Activated CD4-positive, alpha-beta T cell treated with anti-CD3 and anti-CD28 coated beads, Interleukin-2, amount 10 ng/mL, durations not matched to agents 7 days and 5 days (primary cell): ENCODE measurements at regions not wholly inside any gene's neighbourhood (a gene's known extent, or its start where the extent isn't known, plus 50 kb on each side); places are given as distances from the start of the nearest gene placed in this dataset.

Experiments used
- CTCF ChIA-PET: fragments of 350-600 bp; sonication (Branson Sonifier 250); formaldehyde crosslinking; loops from one replicate; lab custom pipeline; 2021; ENCODE audit warnings: antibody characterized with exemption; lab: Charles Lee
- POLR2A ChIA-PET: fragments of 350-600 bp; sonication (Branson Sonifier 250); formaldehyde crosslinking; loops from one replicate; lab custom pipeline; 2021; ENCODE audit warnings: antibody characterized with exemption; lab: Charles Lee
- DNase-seq: peaks from one replicate; pipeline ENCODE4 v3.0.0-alpha.2; 2020
- H3K27ac Mint-ChIP-seq: one replicate; pipeline ENCODE4 v1.8.0; 2021; ENCODE audit warnings: mild to moderate bottlenecking, moderate library complexity, mixed read lengths
- H3K27me3 Mint-ChIP-seq: one replicate; pipeline ENCODE4 v1.8.0; 2021; ENCODE audit warnings: mixed read lengths
- H3K36me3 Mint-ChIP-seq: one replicate; pipeline ENCODE4 v1.8.0; 2021; ENCODE audit warnings: low read depth, mixed read lengths
- H3K4me1 Mint-ChIP-seq: one replicate; pipeline ENCODE4 v1.8.0; 2021; ENCODE audit warnings: mixed read lengths
- H3K4me3 Mint-ChIP-seq: one replicate; pipeline ENCODE4 v1.8.0; 2021; ENCODE audit warnings: mild to moderate bottlenecking, moderate library complexity, mixed read lengths
- H3K9me3 Mint-ChIP-seq: one replicate; pipeline ENCODE4 v1.8.0; 2021; ENCODE audit warnings: mixed read lengths

DNA sequence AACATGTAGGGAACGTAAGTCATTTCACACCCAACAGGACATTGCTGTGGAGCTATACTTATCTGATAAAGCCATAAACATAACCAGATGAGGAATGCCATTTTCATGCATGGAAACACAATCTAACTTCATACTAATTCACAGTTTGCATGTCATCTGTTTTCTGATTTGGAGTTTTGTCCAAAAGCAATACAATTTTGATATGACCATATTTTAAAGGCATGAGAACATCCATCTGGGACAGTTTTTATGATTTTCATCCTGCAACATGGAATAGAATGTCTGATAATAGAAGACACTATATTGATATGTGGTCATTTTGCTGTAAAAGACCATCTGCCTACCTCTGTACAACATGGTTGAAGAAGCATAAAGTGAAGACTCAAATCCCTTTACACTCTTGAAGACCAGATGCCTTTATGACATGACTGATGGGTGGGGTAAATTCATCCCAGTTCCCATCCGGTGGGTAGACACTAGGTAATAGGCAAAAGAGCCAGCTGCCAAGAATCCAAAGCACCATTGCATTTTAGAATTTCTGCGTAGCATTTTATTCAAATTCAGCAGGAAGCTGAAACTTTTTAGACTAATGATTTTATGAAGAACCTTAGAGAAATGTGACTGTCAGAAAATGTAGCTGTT is 309.8 kb downstream of the LMO7 start:
- no peak overlapping the region for H3K4me3 Mint-ChIP-seq
- no peaks in the 10 kb centered on the region for H3K4me1 Mint-ChIP-seq
- no peaks in the 10 kb centered on the region for H3K27me3 Mint-ChIP-seq
- no peak for DNase-seq
- no peak overlapping the region for H3K27ac Mint-ChIP-seq
- ChIA-PET CTCF (no interaction called here), POLR2A (no interaction called here)
- no peaks in the 10 kb centered on the region for H3K9me3 Mint-ChIP-seq
- no peaks in the 10 kb centered on the region for H3K36me3 Mint-ChIP-seq

DNA sequence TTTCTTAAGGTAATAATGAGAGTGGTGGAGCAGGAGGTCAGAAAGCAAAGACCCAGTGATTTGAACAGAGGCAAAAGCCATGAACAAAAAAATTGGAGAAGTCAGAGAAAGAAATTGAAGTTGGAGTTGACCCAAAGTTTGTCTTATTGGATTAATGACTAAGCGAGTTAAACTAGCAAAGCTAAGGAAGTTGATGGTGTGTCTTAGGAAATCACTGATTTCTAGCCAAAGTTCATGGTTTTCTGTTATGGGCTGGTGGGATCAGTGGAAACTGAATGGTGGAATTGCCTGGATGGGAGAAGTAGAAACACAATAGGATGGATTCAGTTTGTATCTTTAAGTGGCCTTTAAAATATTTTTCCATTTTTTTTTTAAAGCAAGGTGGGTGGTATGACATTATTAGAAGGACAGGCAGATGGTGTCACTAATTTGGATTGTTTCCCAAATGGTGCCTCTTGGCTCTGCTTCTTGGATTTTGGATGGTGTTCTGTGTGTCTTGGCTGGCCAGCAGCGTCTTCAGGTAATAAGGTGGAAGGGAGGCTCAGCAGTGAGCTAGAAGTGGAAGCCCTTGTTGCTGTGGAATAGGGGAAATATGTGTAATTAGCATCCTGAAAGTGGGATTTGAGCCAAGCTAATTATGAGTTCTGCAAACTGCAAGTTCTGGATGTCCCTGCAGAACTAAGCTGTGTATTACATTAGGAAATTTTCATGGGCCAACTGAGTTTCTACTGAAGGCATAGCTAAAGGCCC is 302.9 kb downstream of the LMO7 start:
- DNase-seq: no peak
- peaks cover 3% of the 10 kb centered on the region for H3K27me3 Mint-ChIP-seq
- no peak overlapping the region for H3K27ac Mint-ChIP-seq
- H3K4me1 Mint-ChIP-seq: no peaks in the 10 kb centered on the region
- ChIA-PET POLR2A (no interaction called here), CTCF (no interaction called here)
- H3K36me3 Mint-ChIP-seq: no peaks in the 10 kb centered on the region
- no peak overlapping the region for H3K4me3 Mint-ChIP-seq
- H3K9me3 Mint-ChIP-seq: no peaks in the 10 kb centered on the region

DNA sequence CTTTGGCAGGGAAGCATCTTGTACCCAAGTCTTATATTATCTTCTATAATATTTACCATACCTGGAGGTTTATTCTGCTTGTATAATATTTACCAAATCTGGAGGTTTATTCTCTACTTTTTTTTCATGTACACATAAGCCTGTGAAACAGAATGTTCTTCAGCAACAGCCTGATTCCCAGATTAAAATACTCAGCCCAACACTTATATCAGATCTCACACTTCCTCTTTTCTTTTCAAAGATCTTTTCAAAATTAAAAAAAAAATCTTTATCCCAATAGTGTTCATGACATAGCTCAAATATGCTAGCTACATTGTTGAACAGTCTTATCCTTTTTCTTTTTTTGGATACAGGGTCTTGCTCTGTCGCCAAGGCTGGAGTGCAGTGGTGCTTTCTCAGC is 300.7 kb downstream of the LMO7 start:
- Mint-ChIP-seq H3K36me3 (no peaks in the 10 kb centered on the region), H3K4me1 (no peaks in the 10 kb centered on the region), H3K4me3 (no peak overlapping the region), H3K27ac (no peak overlapping the region), H3K9me3 (no peaks in the 10 kb centered on the region), H3K27me3 (peaks cover 6% of the 10 kb centered on the region)
- CTCF ChIA-PET: no interaction called here
- POLR2A ChIA-PET: no interaction called here
- DNase-seq: no peak

DNA sequence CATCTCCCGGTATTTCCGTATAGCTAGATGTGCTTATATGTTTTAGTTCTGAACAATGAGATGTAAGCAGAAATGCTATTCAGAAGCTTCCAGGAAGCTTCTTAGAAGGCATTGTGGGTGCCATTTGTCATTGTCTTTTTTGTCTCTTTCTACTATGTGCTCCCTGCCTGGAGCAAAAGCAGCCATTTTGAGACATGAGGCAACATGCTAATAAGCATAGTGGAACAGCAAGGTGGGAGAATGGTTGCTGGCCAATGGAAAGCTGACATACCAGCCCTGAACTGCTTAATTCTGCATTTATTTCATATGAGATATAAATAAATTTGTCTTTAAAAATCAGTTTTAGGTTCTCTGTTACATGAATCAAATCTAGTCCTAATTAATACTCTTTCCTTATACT is 299.7 kb downstream of the LMO7 start:
- Mint-ChIP-seq H3K36me3 (no peaks in the 10 kb centered on the region), H3K27ac (no peak overlapping the region), H3K27me3 (peaks cover 7% of the 10 kb centered on the region), H3K4me1 (no peaks in the 10 kb centered on the region), H3K4me3 (no peak overlapping the region), H3K9me3 (no peaks in the 10 kb centered on the region)
- ChIA-PET POLR2A (no interaction called here), CTCF (no interaction called here)
- no peak for DNase-seq

DNA sequence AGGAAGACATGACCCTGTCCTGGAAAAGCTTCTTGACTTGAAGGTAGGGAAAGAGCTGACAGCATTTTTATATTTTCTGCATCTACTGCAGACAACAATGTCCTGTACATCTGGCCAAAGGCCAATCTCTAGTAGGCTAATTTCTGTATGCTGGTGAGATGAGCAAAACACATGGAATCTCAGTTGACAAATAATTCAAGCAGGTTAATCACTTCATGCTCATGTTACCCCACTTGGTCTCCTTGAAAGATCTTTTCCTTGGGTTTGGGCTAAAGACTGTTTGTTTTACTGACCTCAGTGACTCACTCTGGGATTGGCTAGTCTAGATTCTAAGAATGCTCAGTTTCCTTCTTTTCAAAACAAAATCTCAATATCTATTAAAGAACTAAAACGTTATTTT is 298.8 kb downstream of the LMO7 start:
- no peaks in the 10 kb centered on the region for H3K36me3 Mint-ChIP-seq
- POLR2A ChIA-PET: interaction anchor here (0.5 kb wide), 1 partner anchor 60 kb away, joined by 7 read pairs; no protein-coding TSS in a partner anchor
- H3K4me3 Mint-ChIP-seq: no peak overlapping the region
- H3K27ac Mint-ChIP-seq: no peak overlapping the region
- H3K9me3 Mint-ChIP-seq: no peaks in the 10 kb centered on the region
- H3K27me3 Mint-ChIP-seq: peaks cover 7% of the 10 kb centered on the region
- CTCF ChIA-PET: no interaction called here
- no peaks in the 10 kb centered on the region for H3K4me1 Mint-ChIP-seq
- no peak for DNase-seq

DNA sequence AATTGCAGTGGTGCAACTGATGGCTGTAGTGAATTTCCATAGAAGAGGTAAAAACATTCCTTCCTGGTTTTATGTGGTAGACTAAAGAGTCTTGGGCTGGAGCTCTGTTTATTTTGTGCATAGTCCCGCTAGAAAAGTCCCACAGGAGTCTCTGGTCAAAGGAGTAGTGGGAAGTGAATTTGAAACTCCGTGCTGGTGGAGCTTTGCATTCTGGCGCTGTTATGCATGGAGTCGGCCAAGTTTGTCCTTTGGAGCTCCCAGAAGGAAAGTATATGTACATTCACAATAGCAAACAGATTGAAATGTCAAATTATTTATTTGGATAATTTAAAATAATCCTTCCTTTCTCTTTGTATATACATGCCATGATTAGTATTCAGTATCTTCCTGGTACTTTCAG is 296.5 kb downstream of the LMO7 start:
- H3K4me3 Mint-ChIP-seq: no peak overlapping the region
- CTCF ChIA-PET: no interaction called here
- no peaks in the 10 kb centered on the region for H3K9me3 Mint-ChIP-seq
- H3K4me1 Mint-ChIP-seq: no peaks in the 10 kb centered on the region
- no peak for DNase-seq
- POLR2A ChIA-PET: no interaction called here
- H3K27me3 Mint-ChIP-seq: peaks cover 6% of the 10 kb centered on the region
- H3K27ac Mint-ChIP-seq: no peak overlapping the region
- no peaks in the 10 kb centered on the region for H3K36me3 Mint-ChIP-seq

DNA sequence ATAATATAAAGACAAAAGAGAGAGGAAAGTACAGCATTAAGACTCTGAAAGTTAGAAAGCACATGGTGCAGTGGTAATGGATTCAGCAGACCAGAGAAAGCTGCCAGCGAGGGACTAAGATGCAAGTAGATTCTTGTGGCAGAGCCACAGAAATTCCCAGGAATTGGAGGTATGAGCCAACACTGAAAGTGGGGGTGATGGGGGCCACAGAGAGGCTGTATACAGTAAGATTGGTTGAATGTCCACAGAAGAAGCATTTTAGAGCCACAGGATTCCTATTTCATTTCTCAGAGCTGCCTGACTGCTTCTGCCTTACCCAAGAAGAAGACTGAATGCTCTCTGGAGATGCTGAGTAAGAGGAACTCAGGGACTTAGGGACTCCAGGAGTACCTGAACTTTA is 295.0 kb downstream of the LMO7 start:
- Mint-ChIP-seq H3K9me3 (no peaks in the 10 kb centered on the region), H3K27me3 (peaks cover 4% of the 10 kb centered on the region), H3K4me3 (no peak overlapping the region), H3K4me1 (no peaks in the 10 kb centered on the region), H3K27ac (no peak overlapping the region), H3K36me3 (no peaks in the 10 kb centered on the region)
- POLR2A ChIA-PET: no interaction called here
- CTCF ChIA-PET: interaction anchor here (0.7 kb wide), 1 partner anchor 491 kb away, joined by 3 read pairs; no protein-coding TSS in a partner anchor
- DNase-seq: no peak

DNA sequence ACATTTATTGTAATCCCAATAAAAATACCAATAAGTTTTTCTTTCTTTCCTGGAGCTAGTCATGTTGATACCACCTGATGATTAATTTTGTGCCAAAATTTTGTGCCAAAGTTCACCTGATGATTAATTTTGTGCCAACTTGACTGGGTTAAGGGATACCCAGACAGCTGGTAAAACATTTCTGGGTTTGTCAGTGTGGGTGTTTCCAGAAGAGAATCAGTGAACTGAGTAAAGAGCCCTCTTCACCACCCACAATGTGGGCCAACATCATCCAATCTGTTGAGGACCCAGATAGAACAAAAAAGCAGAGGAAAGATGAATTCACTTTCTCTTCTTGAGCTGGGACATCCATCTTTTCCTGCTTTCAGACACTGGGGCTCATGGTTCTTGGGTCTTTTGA is 292.9 kb downstream of the LMO7 start:
- no peak overlapping the region for H3K27ac Mint-ChIP-seq
- peaks cover 8% of the 10 kb centered on the region for H3K27me3 Mint-ChIP-seq
- CTCF ChIA-PET: no interaction called here
- no peaks in the 10 kb centered on the region for H3K9me3 Mint-ChIP-seq
- no peak overlapping the region for H3K4me3 Mint-ChIP-seq
- DNase-seq: no peak
- POLR2A ChIA-PET: no interaction called here
- H3K36me3 Mint-ChIP-seq: no peaks in the 10 kb centered on the region
- no peaks in the 10 kb centered on the region for H3K4me1 Mint-ChIP-seq

DNA sequence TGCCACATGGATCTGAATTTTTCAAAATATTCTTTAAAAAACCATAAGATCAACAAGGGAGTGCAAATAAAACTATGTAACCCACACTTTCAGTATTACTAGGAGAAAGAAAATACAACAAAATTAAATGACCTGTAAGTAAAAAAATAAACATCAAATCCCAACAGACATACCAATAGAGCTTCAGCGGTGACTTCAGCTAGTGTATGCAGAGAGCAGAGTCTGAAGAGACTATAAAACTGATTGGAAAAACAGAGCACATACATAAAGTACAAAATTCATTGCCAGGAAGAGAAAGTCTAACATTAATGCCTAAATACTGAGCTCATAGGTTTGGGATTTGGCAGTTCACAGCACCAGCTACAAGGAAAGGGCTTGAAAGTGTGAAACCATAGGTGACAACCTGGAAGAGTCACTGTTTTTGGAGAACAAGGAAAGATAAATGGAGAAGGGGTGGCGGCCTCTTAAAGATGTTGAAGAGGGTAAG is 291.1 kb downstream of the LMO7 start:
- Mint-ChIP-seq H3K27me3 (peaks cover 7% of the 10 kb centered on the region), H3K4me3 (no peak overlapping the region), H3K36me3 (no peaks in the 10 kb centered on the region), H3K27ac (no peak overlapping the region), H3K4me1 (no peaks in the 10 kb centered on the region), H3K9me3 (no peaks in the 10 kb centered on the region)
- ChIA-PET POLR2A (no interaction called here), CTCF (no interaction called here)
- DNase-seq: no peak

DNA sequence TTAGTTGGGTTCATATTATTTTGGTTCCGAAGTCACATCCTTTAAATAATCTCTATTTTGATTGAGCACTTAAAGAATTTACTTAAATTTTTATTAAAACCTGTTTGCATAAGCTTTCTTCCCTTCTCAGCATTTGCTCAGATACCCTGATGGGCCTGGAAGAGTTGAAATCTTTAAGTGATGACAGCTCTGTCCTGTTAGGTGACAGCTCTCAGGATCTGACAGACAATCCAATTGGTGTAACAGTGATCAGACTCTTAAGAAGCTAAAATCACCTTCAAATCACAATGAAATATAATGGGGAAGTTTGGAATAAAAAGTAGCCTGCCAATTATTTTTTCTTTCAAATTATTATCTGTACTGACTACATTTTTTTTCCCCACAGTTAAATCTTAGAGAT is 284.4 kb downstream of the LMO7 start:
- POLR2A ChIA-PET: no interaction called here
- CTCF ChIA-PET: no interaction called here
- peaks cover 4% of the 10 kb centered on the region for H3K27me3 Mint-ChIP-seq
- no peaks in the 10 kb centered on the region for H3K36me3 Mint-ChIP-seq
- DNase-seq: no peak
- H3K4me3 Mint-ChIP-seq: no peak overlapping the region
- no peaks in the 10 kb centered on the region for H3K9me3 Mint-ChIP-seq
- H3K27ac Mint-ChIP-seq: no peak overlapping the region
- no peaks in the 10 kb centered on the region for H3K4me1 Mint-ChIP-seq

DNA sequence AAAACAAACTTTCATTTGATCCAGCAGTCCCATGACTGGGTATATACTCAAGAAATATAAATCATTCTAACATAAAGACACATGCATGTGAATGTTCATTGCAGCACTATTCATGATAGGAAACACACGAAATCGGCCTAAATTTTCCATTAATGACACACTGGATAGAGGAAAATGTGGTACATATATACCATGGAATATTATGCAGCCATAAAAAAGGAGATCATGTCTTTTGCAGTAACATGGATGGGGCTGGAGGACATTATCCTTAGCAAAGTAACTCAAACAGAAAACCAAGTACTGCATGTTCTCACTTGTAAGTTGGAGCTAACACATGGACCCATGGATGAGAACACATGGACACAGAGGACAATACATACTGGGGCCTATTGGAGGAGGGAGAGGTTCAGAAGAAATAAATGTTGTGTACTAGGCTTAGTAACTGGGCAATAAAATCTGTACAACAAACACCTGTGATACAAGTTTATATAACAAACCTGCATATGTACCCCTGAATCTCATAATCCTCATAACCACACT is 283.6 kb downstream of the LMO7 start:
- Mint-ChIP-seq H3K4me1 (no peaks in the 10 kb centered on the region), H3K36me3 (no peaks in the 10 kb centered on the region), H3K27ac (no peak overlapping the region), H3K4me3 (no peak overlapping the region), H3K9me3 (no peaks in the 10 kb centered on the region), H3K27me3 (peaks cover 2% of the 10 kb centered on the region)
- CTCF ChIA-PET: no interaction called here
- POLR2A ChIA-PET: no interaction called here
- DNase-seq: no peak

DNA sequence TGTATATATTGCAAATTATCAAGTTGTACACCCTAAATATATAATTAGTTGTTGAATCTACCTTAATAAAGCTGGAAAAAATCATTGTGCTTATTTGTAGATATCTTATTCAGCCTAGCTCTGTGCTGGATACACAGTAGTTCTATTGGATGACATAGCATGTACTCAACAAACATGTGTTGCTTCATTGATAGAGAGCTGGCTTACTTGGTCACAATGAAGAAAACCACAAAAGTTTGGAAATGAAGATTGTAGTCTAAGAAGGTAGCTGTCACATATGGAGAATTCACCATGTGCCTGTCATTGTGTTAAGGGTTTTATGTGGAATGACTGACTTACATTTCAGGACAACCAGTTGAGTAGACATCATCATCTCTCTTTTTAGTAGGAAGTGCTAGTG is 278.9 kb downstream of the LMO7 start:
- no peaks in the 10 kb centered on the region for H3K36me3 Mint-ChIP-seq
- no peaks in the 10 kb centered on the region for H3K9me3 Mint-ChIP-seq
- H3K4me3 Mint-ChIP-seq: no peak overlapping the region
- no peak overlapping the region for H3K27ac Mint-ChIP-seq
- H3K4me1 Mint-ChIP-seq: no peaks in the 10 kb centered on the region
- POLR2A ChIA-PET: no interaction called here
- no peak for DNase-seq
- CTCF ChIA-PET: no interaction called here
- no peaks in the 10 kb centered on the region for H3K27me3 Mint-ChIP-seq

DNA sequence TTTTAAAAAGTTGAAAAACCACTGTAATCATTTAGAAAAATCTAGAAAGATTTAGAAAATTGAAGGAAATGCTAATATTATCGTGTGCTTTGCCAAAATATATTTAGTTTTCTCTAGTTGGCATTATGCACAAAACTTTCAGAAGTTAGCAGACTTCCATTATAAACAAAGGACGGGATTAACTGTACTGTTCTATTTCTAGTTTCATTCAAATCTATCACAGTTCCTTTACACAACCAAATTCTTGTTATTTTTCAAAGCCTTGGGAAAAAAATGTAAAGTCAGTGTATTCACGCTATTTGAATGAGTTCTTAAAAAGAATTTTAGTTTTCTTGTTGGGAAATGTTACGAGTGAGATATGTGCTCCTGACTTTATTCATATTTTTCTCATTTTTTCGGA is 277.8 kb downstream of the LMO7 start:
- Mint-ChIP-seq H3K4me1 (no peaks in the 10 kb centered on the region), H3K27ac (no peak overlapping the region), H3K9me3 (no peaks in the 10 kb centered on the region), H3K27me3 (no peaks in the 10 kb centered on the region), H3K36me3 (no peaks in the 10 kb centered on the region), H3K4me3 (no peak overlapping the region)
- ChIA-PET POLR2A (no interaction called here), CTCF (no interaction called here)
- DNase-seq: no peak
